GM23338 (cell line): ENCODE measurements at regions not wholly inside any gene's neighbourhood (a gene's known extent, or its start where the extent isn't known, plus 50 kb on each side); places are given as distances from the start of the nearest gene placed in this dataset.

Source experiments
- ATAC-seq: fragments of 200-7000 bp; cut with Tn5 transposase; 3 replicates; pipeline ENCODE4 v1.9.1; 2020
- DNase-seq: peaks from one replicate; pipeline ENCODE4 v3.0.0-alpha.2; 2015; ENCODE audit warnings: low spot score
- H2AFZ ChIP-seq: fragments of 200-600 bp; sonication (generic); 2 replicates; pipeline ENCODE4 v1.8.0; 2016; ENCODE audit warnings: antibody characterized with exemption, mild to moderate bottlenecking, moderate library complexity
- H3F3A ChIP-seq: fragments of 200-600 bp; sonication (generic); replicated peaks from 2 replicates; pipeline ENCODE4 v1.8.0; 2017; ENCODE audit warnings: antibody characterized with exemption, mixed run types, low read depth
- H3K27ac ChIP-seq: fragments of 200-600 bp; sonication (generic); 2 replicates; pipeline ENCODE4 v1.6.1; 2016; ENCODE audit warnings: low read depth
- H3K27me3 ChIP-seq: fragments of 200-600 bp; sonication (generic); 2 replicates; pipeline ENCODE4 v1.8.0; 2016; ENCODE audit warnings: mild to moderate bottlenecking, mixed run types, moderate library complexity; ENCODE audit not compliant: insufficient read depth
- H3K36me3 ChIP-seq: fragments of 200-600 bp; sonication (generic); 2 replicates; pipeline ENCODE4 v1.8.0; 2016; ENCODE audit warnings: mild to moderate bottlenecking; ENCODE audit not compliant: insufficient read depth
- H3K4me1 ChIP-seq: fragments of 200-600 bp; sonication (generic); 2 replicates; pipeline ENCODE4 v1.8.0; 2016; ENCODE audit warnings: mild to moderate bottlenecking, moderate library complexity; ENCODE audit not compliant: insufficient read depth
- H3K4me2 ChIP-seq: fragments of 200-600 bp; sonication (generic); 2 replicates; pipeline ENCODE4 v1.7.1; 2017; ENCODE audit warnings: mixed run types
- H3K4me3 ChIP-seq: fragments of 200-600 bp; sonication (generic); 2 replicates; pipeline ENCODE4 v1.6.1; 2016; ENCODE audit warnings: mixed run types
- H3K79me2 ChIP-seq: fragments of 200-600 bp; sonication (generic); replicated peaks from 2 replicates; pipeline ENCODE4 v1.8.0; 2017; ENCODE audit warnings: mild to moderate bottlenecking; ENCODE audit not compliant: insufficient read depth
- H3K9me2 ChIP-seq: fragments of 200-600 bp; sonication (generic); 2 replicates; pipeline ENCODE4 v1.8.0; 2017; ENCODE audit not compliant: insufficient read depth
- H4K20me1 ChIP-seq: fragments of 200-600 bp; sonication (generic); replicated peaks from 2 replicates; pipeline ENCODE4 v1.8.0; 2017; ENCODE audit warnings: mild to moderate bottlenecking; ENCODE audit not compliant: insufficient read depth
- H3K27ac Mint-ChIP-seq: 2 replicates; pipeline ENCODE4 v1.8.0; 2020; ENCODE audit warnings: inconsistent platforms, mild to moderate bottlenecking, moderate library complexity, mixed read lengths
- H3K27me3 Mint-ChIP-seq: 3 replicates; pipeline ENCODE4 v1.8.0; 2022; ENCODE audit warnings: low read depth, mild to moderate bottlenecking, moderate library complexity, mixed read lengths, inconsistent platforms; ENCODE audit not compliant: insufficient read depth, poor library complexity
- H3K36me3 Mint-ChIP-seq: 3 replicates; pipeline ENCODE4 v1.8.0; 2021; ENCODE audit warnings: low read depth, mild to moderate bottlenecking, inconsistent platforms, moderate library complexity, mixed read lengths
- H3K4me1 Mint-ChIP-seq: 3 replicates; pipeline ENCODE4 v1.8.0; 2020; ENCODE audit warnings: mild to moderate bottlenecking, inconsistent platforms, mixed read lengths
- H3K4me3 Mint-ChIP-seq: 3 replicates; pipeline ENCODE4 v1.8.0; 2021; ENCODE audit warnings: moderate library complexity, mild to moderate bottlenecking, inconsistent platforms, mixed read lengths
- H3K9me3 Mint-ChIP-seq: 3 replicates; pipeline ENCODE4 v1.8.0; 2020; ENCODE audit warnings: moderate library complexity, mild to moderate bottlenecking, inconsistent platforms, mixed read lengths
- EZH2 ChIP-seq: fragments of 200-600 bp; sonication (generic); IDR thresholded peaks from one replicate; pipeline ENCODE4 v1.8.0; 2017; ENCODE audit warnings: antibody characterized with exemption, mild to moderate bottlenecking, low read depth; ENCODE audit not compliant: unreplicated experiment
- JUNB ChIP-seq: IDR thresholded peaks from one replicate; pipeline ENCODE4 v1.6.1; 2016; ENCODE audit warnings: antibody characterized with exemption; ENCODE audit not compliant: unreplicated experiment
- NANOG ChIP-seq: IDR thresholded peaks from 2 replicates; pipeline ENCODE4 v1.6.1; 2016; ENCODE audit warnings: antibody characterized with exemption, borderline replicate concordance
- POLR2AphosphoS5 ChIP-seq: IDR thresholded peaks from 2 replicates; pipeline ENCODE4 v1.6.1; 2016; ENCODE audit warnings: antibody characterized with exemption, low read depth
- STAT1 ChIP-seq: IDR thresholded peaks from one replicate; pipeline ENCODE4 v1.6.1; 2016; ENCODE audit warnings: antibody characterized with exemption; ENCODE audit not compliant: unreplicated experiment
- ZNF114 ChIP-seq: fragments of 250-450 bp; sonication (Bioruptor Pico); IDR thresholded peaks from 2 replicates; pipeline ENCODE4 v1.5.0; 2020; ENCODE audit warnings: mild to moderate bottlenecking, moderate library complexity
- ZNF331 ChIP-seq: fragments of 250-450 bp; sonication (Bioruptor Pico); IDR thresholded peaks from 2 replicates; pipeline ENCODE4 v1.5.0; 2020; ENCODE audit warnings: low read depth, mild to moderate bottlenecking, moderate library complexity
- TF ChIP-seq, protein P1 (sequence below): IDR thresholded peaks from one replicate; pipeline ENCODE4 v1.6.1; 2018; ENCODE audit warnings: antibody characterized with exemption; ENCODE audit not compliant: unreplicated experiment
- TF ChIP-seq, protein P2 (sequence below): IDR thresholded peaks from 2 replicates; pipeline ENCODE4 v1.6.1; 2016; ENCODE audit warnings: antibody characterized with exemption
- TF ChIP-seq, protein P3 (sequence below), 2 experiments: fragments of 200-600 bp in 1 of 2; sonication (generic) in 1 of 2; conservative IDR thresholded peaks; 2 replicates each; pipeline versions ENCODE4 v1.5.1 to v1.6.1; 2016 to 2017; ENCODE audit warnings: antibody characterized with exemption in 2 of 2, low read depth in 2 of 2, mild to moderate bottlenecking in 2 of 2, moderate library complexity in 1 of 2

DNA sequence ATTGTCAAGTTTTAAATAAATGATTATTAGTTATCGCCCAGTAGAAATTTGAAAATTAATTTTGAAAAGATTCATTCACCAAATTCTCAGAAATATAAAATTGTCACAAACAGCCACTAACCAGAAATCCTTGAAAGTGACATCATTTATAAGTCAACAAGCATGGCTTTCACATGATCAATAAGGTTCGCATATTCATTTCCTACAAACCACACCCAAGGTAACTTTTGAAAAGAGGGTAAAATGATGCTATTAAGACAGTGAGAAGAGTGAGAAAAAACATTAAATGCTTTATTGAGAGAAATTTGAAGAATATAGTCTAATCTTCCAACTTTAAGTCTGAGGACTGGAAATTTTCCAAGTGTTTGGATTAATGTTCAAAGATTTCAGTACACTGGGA lies 263.6 kb upstream of the ALCAM start:
- H3K27ac ChIP-seq: no peak overlapping the region
- H3K27me3 Mint-ChIP-seq: no peaks in the 10 kb centered on the region

DNA sequence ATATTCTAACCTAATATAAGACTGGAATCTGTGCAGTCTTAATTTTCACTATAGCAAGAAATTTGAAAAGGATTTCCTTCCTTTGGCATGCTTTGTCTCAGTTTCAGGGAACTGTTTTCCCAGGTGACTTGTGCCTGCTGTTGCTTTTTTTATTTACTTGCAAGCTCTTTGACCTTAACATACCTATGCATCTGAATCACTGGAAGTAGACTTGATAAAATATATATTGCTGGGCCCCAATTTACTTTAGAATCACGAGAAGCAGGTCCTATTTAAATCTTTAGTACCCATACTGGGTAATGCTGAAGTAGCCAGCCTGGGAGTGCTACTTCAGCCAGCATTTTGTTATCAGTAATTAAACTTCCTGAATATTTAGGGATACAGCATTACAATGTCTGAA lies 257.9 kb upstream of the ALCAM start:
- ATAC-seq: no peak
- H3K27ac Mint-ChIP-seq: peak overlapping the region; percentile 42
- H3K4me1 Mint-ChIP-seq: peaks cover 13% of the 10 kb centered on the region; the same call in 2 of the 3 replicates
- no peak for TF ChIP-seq JUNB
- no peak for TF ChIP-seq NANOG
- TF ChIP-seq, protein P1, sequence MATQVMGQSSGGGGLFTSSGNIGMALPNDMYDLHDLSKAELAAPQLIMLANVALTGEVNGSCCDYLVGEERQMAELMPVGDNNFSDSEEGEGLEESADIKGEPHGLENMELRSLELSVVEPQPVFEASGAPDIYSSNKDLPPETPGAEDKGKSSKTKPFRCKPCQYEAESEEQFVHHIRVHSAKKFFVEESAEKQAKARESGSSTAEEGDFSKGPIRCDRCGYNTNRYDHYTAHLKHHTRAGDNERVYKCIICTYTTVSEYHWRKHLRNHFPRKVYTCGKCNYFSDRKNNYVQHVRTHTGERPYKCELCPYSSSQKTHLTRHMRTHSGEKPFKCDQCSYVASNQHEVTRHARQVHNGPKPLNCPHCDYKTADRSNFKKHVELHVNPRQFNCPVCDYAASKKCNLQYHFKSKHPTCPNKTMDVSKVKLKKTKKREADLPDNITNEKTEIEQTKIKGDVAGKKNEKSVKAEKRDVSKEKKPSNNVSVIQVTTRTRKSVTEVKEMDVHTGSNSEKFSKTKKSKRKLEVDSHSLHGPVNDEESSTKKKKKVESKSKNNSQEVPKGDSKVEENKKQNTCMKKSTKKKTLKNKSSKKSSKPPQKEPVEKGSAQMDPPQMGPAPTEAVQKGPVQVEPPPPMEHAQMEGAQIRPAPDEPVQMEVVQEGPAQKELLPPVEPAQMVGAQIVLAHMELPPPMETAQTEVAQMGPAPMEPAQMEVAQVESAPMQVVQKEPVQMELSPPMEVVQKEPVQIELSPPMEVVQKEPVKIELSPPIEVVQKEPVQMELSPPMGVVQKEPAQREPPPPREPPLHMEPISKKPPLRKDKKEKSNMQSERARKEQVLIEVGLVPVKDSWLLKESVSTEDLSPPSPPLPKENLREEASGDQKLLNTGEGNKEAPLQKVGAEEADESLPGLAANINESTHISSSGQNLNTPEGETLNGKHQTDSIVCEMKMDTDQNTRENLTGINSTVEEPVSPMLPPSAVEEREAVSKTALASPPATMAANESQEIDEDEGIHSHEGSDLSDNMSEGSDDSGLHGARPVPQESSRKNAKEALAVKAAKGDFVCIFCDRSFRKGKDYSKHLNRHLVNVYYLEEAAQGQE: no peak
- TF ChIP-seq, protein P2, sequence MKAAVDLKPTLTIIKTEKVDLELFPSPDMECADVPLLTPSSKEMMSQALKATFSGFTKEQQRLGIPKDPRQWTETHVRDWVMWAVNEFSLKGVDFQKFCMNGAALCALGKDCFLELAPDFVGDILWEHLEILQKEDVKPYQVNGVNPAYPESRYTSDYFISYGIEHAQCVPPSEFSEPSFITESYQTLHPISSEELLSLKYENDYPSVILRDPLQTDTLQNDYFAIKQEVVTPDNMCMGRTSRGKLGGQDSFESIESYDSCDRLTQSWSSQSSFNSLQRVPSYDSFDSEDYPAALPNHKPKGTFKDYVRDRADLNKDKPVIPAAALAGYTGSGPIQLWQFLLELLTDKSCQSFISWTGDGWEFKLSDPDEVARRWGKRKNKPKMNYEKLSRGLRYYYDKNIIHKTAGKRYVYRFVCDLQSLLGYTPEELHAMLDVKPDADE: no peak
- TF ChIP-seq ZNF114 (CRISPR knock-in tag): no peak
- no peak for TF ChIP-seq POLR2AphosphoS5
- no peak for TF ChIP-seq STAT1

More for the DNA sequence above, 263.6 kb upstream of the ALCAM start:
- Histone ChIP-seq H3K9me2 (0 out of 2 replicates have a peak, but pooled peaks cover 3% of the 10 kb centered on the region), H3F3A (no peaks in the 10 kb centered on the region), H3K36me3 (no peaks in the 10 kb centered on the region), H3K4me1 (peaks cover 5% of the 10 kb centered on the region), H3K27me3 (no peaks in the 10 kb centered on the region), H2AFZ (no peak overlapping the region), H3K4me2 (no peak overlapping the region), H4K20me1 (no peaks in the 10 kb centered on the region), H3K4me3 (no peak overlapping the region), H3K79me2 (no peaks in the 10 kb centered on the region)
- DNase-seq (no peak), ATAC-seq (no peak)
- TF ChIP-seq, protein P3, sequence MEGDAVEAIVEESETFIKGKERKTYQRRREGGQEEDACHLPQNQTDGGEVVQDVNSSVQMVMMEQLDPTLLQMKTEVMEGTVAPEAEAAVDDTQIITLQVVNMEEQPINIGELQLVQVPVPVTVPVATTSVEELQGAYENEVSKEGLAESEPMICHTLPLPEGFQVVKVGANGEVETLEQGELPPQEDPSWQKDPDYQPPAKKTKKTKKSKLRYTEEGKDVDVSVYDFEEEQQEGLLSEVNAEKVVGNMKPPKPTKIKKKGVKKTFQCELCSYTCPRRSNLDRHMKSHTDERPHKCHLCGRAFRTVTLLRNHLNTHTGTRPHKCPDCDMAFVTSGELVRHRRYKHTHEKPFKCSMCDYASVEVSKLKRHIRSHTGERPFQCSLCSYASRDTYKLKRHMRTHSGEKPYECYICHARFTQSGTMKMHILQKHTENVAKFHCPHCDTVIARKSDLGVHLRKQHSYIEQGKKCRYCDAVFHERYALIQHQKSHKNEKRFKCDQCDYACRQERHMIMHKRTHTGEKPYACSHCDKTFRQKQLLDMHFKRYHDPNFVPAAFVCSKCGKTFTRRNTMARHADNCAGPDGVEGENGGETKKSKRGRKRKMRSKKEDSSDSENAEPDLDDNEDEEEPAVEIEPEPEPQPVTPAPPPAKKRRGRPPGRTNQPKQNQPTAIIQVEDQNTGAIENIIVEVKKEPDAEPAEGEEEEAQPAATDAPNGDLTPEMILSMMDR (conservative IDR thresholded peaks at IDR 0.05; ENCODE audit: low read depth in 2 of 2): no peak
- TF ChIP-seq EZH2 (no peak), ZNF331 (CRISPR knock-in tag) (no peak)
- TF ChIP-seq, protein P1: no peak
- no peak overlapping the region for H3K4me3 Mint-ChIP-seq
- no peaks in the 10 kb centered on the region; the same call in 2 of the 3 replicates for H3K9me3 Mint-ChIP-seq
- H3K27ac Mint-ChIP-seq: no peak overlapping the region
- no peaks in the 10 kb centered on the region for H3K36me3 Mint-ChIP-seq
- H3K4me1 Mint-ChIP-seq: peaks cover 3% of the 10 kb centered on the region; the same call in 2 of the 3 replicates

More for the DNA sequence above, 257.9 kb upstream of the ALCAM start:
- Histone ChIP-seq H3K4me2 (0 out of 2 replicates have a peak overlapping the region, but pooled peaks have one; percentile 17), H3K79me2 (no peaks in the 10 kb centered on the region), H3K4me3 (no peak overlapping the region), H2AFZ (no peak overlapping the region; the same call in 1 of the 2 replicates), H3K9me2 (peaks cover 5% of the 10 kb centered on the region; the same call in 1 of the 2 replicates), H3K4me1 (peaks cover 15% of the 10 kb centered on the region), H3F3A (no peaks in the 10 kb centered on the region), H3K27me3 (no peaks in the 10 kb centered on the region), H3K27ac (no peak overlapping the region), H3K36me3 (no peaks in the 10 kb centered on the region; the same call in 1 of the 2 replicates), H4K20me1 (no peaks in the 10 kb centered on the region)
- no peak for DNase-seq
- no peaks in the 10 kb centered on the region for H3K27me3 Mint-ChIP-seq
- peaks cover 24% of the 10 kb centered on the region; the same call in 2 of the 3 replicates for H3K36me3 Mint-ChIP-seq
- H3K4me3 Mint-ChIP-seq: no peak overlapping the region
- peaks cover 32% of the 10 kb centered on the region for H3K9me3 Mint-ChIP-seq
